Gastrocnemius medialis (tissue), 4 donors: ENCODE measurements at regions not wholly inside any gene's neighbourhood (a gene's known extent, or its start where the extent isn't known, plus 50 kb on each side); places are given as distances from the start of the nearest gene placed in this dataset.

Source experiments
- CTCF ChIP-seq, 5 experiments: fragments of 450-650 bp in 3 of 5; fragments of 200-600 bp in 2 of 5; sonication (generic) in 2 of 5; IDR thresholded peaks in 4 of 5; conservative IDR thresholded peaks in 1 of 5; 1 replicate in 4 of 5; 2 replicates in 1 of 5; pipeline ENCODE4 v1.5.1; 2016 to 2019; ENCODE audit warnings: antibody characterized with exemption in 5 of 5, mild to moderate bottlenecking in 3 of 5, moderate library complexity in 3 of 5
- POLR2A ChIP-seq, 2 donors: fragments of 450-650 bp; IDR thresholded peaks; one replicate each; pipeline ENCODE4 v1.6.1; 2017; ENCODE audit warnings: antibody characterized with exemption in 2 of 2, mild to moderate bottlenecking in 2 of 2, moderate library complexity in 2 of 2

- TF ChIP-seq POLR2A (IDR thresholded peaks at IDR 0.05), result no peak
- TF ChIP-seq CTCF (IDR thresholded peaks at IDR 0.05 in 4 of 5, conservative IDR thresholded peaks at IDR 0.05 in 1 of 5), result no peak
Measured at GRCh38 chr12:91729543-91729942, 416.1 kb downstream of the BTG1 start.
